OCI-LY7 (cell line): ENCODE measurements at regions not wholly inside any gene's neighbourhood (a gene's known extent, or its start where the extent isn't known, plus 50 kb on each side); places are given as distances from the start of the nearest gene placed in this dataset.

Experiments used
- BruUV-seq: library from RNA; stranded (reverse); fragments of 400-500 nt; replicated peaks from 2 replicates; lab custom pipeline; 2021; lab: Mats Ljungman, UMichigan
- CTCF ChIA-PET: fragments of 300-600 bp; sonication (Branson Sonifier 250); formaldehyde crosslinking; loops from one replicate; lab custom pipeline; 2022; ENCODE audit warnings: antibody characterized with exemption; ENCODE audit not compliant: unreplicated experiment; lab: Charles Lee
- POLR2A ChIA-PET: fragments of 300-600 bp; sonication (Branson Sonifier 250); formaldehyde crosslinking; loops from one replicate; lab custom pipeline; 2022; ENCODE audit warnings: antibody characterized with exemption; lab: Charles Lee
- DNase-seq: peaks from one replicate; pipeline ENCODE4 v3.0.0-alpha.2; 2015; ENCODE audit warnings: low spot score
- H2AFZ ChIP-seq: fragments of 200-600 bp; sonication (generic), shearing (Covaris generic); 2 replicates; pipeline ENCODE4 v1.6.1; 2014; ENCODE audit warnings: mild to moderate bottlenecking, antibody characterized with exemption, low read length, moderate library complexity
- H3K27ac ChIP-seq: fragments of 200-600 bp; sonication (generic); 2 replicates; pipeline ENCODE4 v1.5.1; 2014; ENCODE audit warnings: mixed run types, low read depth, mild to moderate bottlenecking, moderate library complexity, low read length, inconsistent platforms; ENCODE audit not compliant: poor library complexity, severe bottlenecking
- H3K36me3 ChIP-seq: fragments of 200-600 bp; sonication (generic); 2 replicates; pipeline ENCODE4 v1.6.1; 2014; ENCODE audit warnings: mild to moderate bottlenecking, antibody characterized with exemption, low read length, moderate library complexity, mixed read lengths; ENCODE audit not compliant: insufficient read depth
- H3K4me1 ChIP-seq: fragments of 200-600 bp; sonication (generic); 2 replicates; pipeline ENCODE4 v1.5.1; 2014; ENCODE audit warnings: mild to moderate bottlenecking, low read length; ENCODE audit not compliant: insufficient read depth, poor library complexity, severe bottlenecking
- H3K4me2 ChIP-seq: fragments of 200-600 bp; sonication (generic); 2 replicates; pipeline ENCODE4 v1.6.1; 2014; ENCODE audit warnings: mild to moderate bottlenecking, low read length
- H3K4me3 ChIP-seq: fragments of 200-600 bp; sonication (generic); 2 replicates; pipeline ENCODE4 v1.5.1; 2014; ENCODE audit warnings: mild to moderate bottlenecking, low read depth, low read length; ENCODE audit not compliant: poor library complexity, severe bottlenecking
- H3K79me2 ChIP-seq: fragments of 200-600 bp; sonication (generic); 2 replicates; pipeline ENCODE4 v1.6.1; 2016; ENCODE audit warnings: low read depth, mild to moderate bottlenecking, low read length, moderate library complexity, mixed read lengths; ENCODE audit not compliant: insufficient read depth
- H3K9me2 ChIP-seq: fragments of 200-600 bp; sonication (generic); 2 replicates; pipeline ENCODE4 v1.6.1; 2016; ENCODE audit warnings: mild to moderate bottlenecking, low read length, mixed read lengths; ENCODE audit not compliant: insufficient read depth
- H3K9me3 ChIP-seq: fragments of 200-600 bp; sonication (generic); 2 replicates; pipeline ENCODE4 v1.6.1; 2014; ENCODE audit warnings: mild to moderate bottlenecking, mixed run types, low read length, mixed read lengths
- H4K20me1 ChIP-seq: fragments of 200-600 bp; sonication (generic); 2 replicates; pipeline ENCODE4 v1.6.1; 2014; ENCODE audit warnings: mild to moderate bottlenecking, antibody characterized with exemption, low read length, moderate library complexity, mixed read lengths; ENCODE audit not compliant: insufficient read depth
- EZH2phosphoT487 ChIP-seq: fragments of 200-600 bp; sonication (generic); IDR thresholded peaks from 2 replicates; pipeline ENCODE4 v1.6.1; 2018; ENCODE audit warnings: low read depth, borderline replicate concordance, mild to moderate bottlenecking, mixed run types, antibody characterized with exemption, low read length, moderate library complexity, mixed read lengths
- intact Hi-C: fragments of 100-400 bp; cut with micrococcal nuclease; formaldehyde crosslinking; loops from one replicate; pipeline ENCODE4 v1.10.0; 2022; ENCODE audit not compliant: unreplicated experiment
- TF ChIP-seq, protein P1 (sequence below): fragments of 200-600 bp; sonication (generic); conservative IDR thresholded peaks from 2 replicates; pipeline ENCODE4 v1.5.1; 2014; ENCODE audit warnings: mild to moderate bottlenecking, antibody characterized with exemption, low read length, moderate library complexity, mixed read lengths

GRCh38 chr10:84681781-84682180 is 353.4 kb downstream of the CCSER2 start:
- TF ChIP-seq EZH2phosphoT487, result no peak
- TF ChIP-seq, protein P1, sequence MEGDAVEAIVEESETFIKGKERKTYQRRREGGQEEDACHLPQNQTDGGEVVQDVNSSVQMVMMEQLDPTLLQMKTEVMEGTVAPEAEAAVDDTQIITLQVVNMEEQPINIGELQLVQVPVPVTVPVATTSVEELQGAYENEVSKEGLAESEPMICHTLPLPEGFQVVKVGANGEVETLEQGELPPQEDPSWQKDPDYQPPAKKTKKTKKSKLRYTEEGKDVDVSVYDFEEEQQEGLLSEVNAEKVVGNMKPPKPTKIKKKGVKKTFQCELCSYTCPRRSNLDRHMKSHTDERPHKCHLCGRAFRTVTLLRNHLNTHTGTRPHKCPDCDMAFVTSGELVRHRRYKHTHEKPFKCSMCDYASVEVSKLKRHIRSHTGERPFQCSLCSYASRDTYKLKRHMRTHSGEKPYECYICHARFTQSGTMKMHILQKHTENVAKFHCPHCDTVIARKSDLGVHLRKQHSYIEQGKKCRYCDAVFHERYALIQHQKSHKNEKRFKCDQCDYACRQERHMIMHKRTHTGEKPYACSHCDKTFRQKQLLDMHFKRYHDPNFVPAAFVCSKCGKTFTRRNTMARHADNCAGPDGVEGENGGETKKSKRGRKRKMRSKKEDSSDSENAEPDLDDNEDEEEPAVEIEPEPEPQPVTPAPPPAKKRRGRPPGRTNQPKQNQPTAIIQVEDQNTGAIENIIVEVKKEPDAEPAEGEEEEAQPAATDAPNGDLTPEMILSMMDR, result no peak
- Histone ChIP-seq H3K36me3 (no peaks in the 10 kb centered on the region), H3K4me3 (no peak overlapping the region), H3K79me2 (no peaks in the 10 kb centered on the region), H3K9me2 (no peaks in the 10 kb centered on the region), H2AFZ (no peak overlapping the region), H3K27ac (no peak overlapping the region), H3K4me2 (no peak overlapping the region), H3K4me1 (no peaks in the 10 kb centered on the region), H3K9me3 (no peaks in the 10 kb centered on the region), H4K20me1 (no peaks in the 10 kb centered on the region)
- intact Hi-C loops, result no loop called here
- no peak for DNase-seq
- CTCF ChIA-PET, result interaction anchor here (1.3 kb wide), 1 partner anchor 14 kb away, joined by 3 read pairs; no protein-coding TSS in a partner anchor
- BruUV-seq, result no TSS peak
- POLR2A ChIA-PET, result no interaction called here

DNA sequence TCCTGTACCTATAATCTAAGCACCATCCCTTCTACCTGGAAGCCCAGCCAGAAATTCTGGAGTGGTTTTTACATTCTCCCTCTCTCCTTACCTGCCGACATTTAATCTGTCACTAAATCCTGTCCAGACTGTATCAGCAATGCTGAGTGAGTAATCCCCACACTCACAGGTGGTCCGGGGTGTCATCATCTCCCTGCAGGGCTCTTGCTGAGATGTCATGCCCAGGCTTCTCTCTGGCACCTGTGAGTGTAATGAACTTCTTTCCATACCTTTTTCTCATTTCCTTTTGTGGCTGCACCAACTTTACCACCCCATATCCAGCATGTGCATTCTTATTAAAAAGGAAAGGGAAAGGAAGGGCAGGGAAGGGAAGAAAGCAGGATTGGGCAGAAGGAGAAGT is 355.2 kb downstream of the CCSER2 start:
- DNase-seq, result no peak
- ChIA-PET CTCF (no interaction called here), POLR2A (no interaction called here)
- Histone ChIP-seq H3K9me2 (no peaks in the 10 kb centered on the region), H3K36me3 (no peaks in the 10 kb centered on the region), H3K4me2 (no peak overlapping the region), H3K27ac (no peak overlapping the region), H3K4me3 (no peak overlapping the region), H3K4me1 (no peaks in the 10 kb centered on the region), H4K20me1 (no peaks in the 10 kb centered on the region), H3K79me2 (no peaks in the 10 kb centered on the region), H3K9me3 (no peaks in the 10 kb centered on the region), H2AFZ (no peak overlapping the region)
- TF ChIP-seq, protein P1, result no peak
- TF ChIP-seq EZH2phosphoT487, result no peak
- intact Hi-C loops, result no loop called here
- BruUV-seq, result no TSS peak

- no peak for DNase-seq
- Histone ChIP-seq H3K9me3 (no peaks in the 10 kb centered on the region), H3K27ac (no peak overlapping the region), H2AFZ (no peak overlapping the region), H3K9me2 (no peaks in the 10 kb centered on the region), H3K79me2 (no peaks in the 10 kb centered on the region), H3K4me1 (no peaks in the 10 kb centered on the region), H4K20me1 (no peaks in the 10 kb centered on the region), H3K4me2 (no peak overlapping the region), H3K4me3 (no peak overlapping the region), H3K36me3 (no peaks in the 10 kb centered on the region)
- POLR2A ChIA-PET, result interaction anchor here (0.6 to 0.7 kb wide), 2 partner anchors 10 to 1835 kb away, joined by 3 read pairs; no protein-coding TSS in a partner anchor
- CTCF ChIA-PET, result no interaction called here
- TF ChIP-seq, protein P1, result no peak
- TF ChIP-seq EZH2phosphoT487, result no peak
- intact Hi-C loops, result no loop called here
- no TSS peak for BruUV-seq
Observed at GRCh38 chr10:84683980-84684740, 355.8 kb downstream of the CCSER2 start.
